ENCODE measurements at regions not wholly inside any gene's neighbourhood (a gene's known extent, or its start where the extent isn't known, plus 50 kb on each side); places are given as distances from the start of the nearest gene placed in this dataset.

GRCh38 chr7:96449094-96449493, 127.2 kb upstream of the SLC25A13 start:
- Histone ChIP-seq H3K9me3 (no peaks in the 10 kb centered on the region), H3K4me3 (no peak overlapping the region), H3K36me3 (no peaks in the 10 kb centered on the region), H3K27ac (no peak overlapping the region), H3K4me1 (no peaks in the 10 kb centered on the region), H3K27me3 (no peaks in the 10 kb centered on the region)
- DNase-seq (no peak), ATAC-seq (no peak)
- intact Hi-C loops (cut with DNase I), result no loop called here
- TF ChIP-seq CTCF (IDR thresholded peaks at IDR 0.05), result no peak

GRCh38 chr7:96447109-96447645, 125.3 kb upstream of the SLC25A13 start:
- Histone ChIP-seq H3K4me3 (no peak overlapping the region), H3K9me3 (no peaks in the 10 kb centered on the region), H3K36me3 (no peaks in the 10 kb centered on the region), H3K4me1 (no peaks in the 10 kb centered on the region), H3K27ac (no peak overlapping the region), H3K27me3 (no peaks in the 10 kb centered on the region)
- DNase-seq (no peak), ATAC-seq (no peak)
- intact Hi-C loops (cut with DNase I), result no loop called here
- no peak for TF ChIP-seq CTCF (IDR thresholded peaks at IDR 0.05)

GRCh38 chr7:96441436-96442084, 119.7 kb upstream of the SLC25A13 start:
- H3K27me3 ChIP-seq, result no peaks in the 10 kb centered on the region
- no peaks in the 10 kb centered on the region for H3K4me1 ChIP-seq
- H3K9me3 ChIP-seq, result no peaks in the 10 kb centered on the region
- no peak for ATAC-seq
- H3K27ac ChIP-seq, result no peak overlapping the region
- H3K36me3 ChIP-seq, result no peaks in the 10 kb centered on the region
- TF ChIP-seq CTCF (IDR thresholded peaks at IDR 0.05), result no peak
- DNase-seq, result no peak
- intact Hi-C loops (cut with DNase I), result no loop called here
- H3K4me3 ChIP-seq, result no peak overlapping the region

- TF ChIP-seq CTCF (IDR thresholded peaks at IDR 0.05), result no peak
Measured at GRCh38 chr7:96440328-96440727, 118.4 kb upstream of the SLC25A13 start.

GRCh38 chr7:96436880-96437279, 115.0 kb upstream of the SLC25A13 start:
- no peak for TF ChIP-seq CTCF (IDR thresholded peaks at IDR 0.05)
- no peaks in the 10 kb centered on the region for H3K36me3 ChIP-seq
- intact Hi-C loops (cut with DNase I), result no loop called here

More at GRCh38 chr7:96440328-96440727, 118.4 kb upstream of the SLC25A13 start:
- ATAC-seq (no peak), DNase-seq (no peak)
- no peaks in the 10 kb centered on the region for H3K36me3 ChIP-seq
- H3K9me3 ChIP-seq, result no peaks in the 10 kb centered on the region
- H3K4me1 ChIP-seq, result no peaks in the 10 kb centered on the region
- H3K27me3 ChIP-seq, result no peaks in the 10 kb centered on the region
- H3K4me3 ChIP-seq, result no peak overlapping the region
- H3K27ac ChIP-seq, result no peak overlapping the region
- intact Hi-C loops (cut with DNase I), result no loop called here

More at GRCh38 chr7:96436880-96437279, 115.0 kb upstream of the SLC25A13 start:
- H3K4me3 ChIP-seq, result no peak overlapping the region
- no peaks in the 10 kb centered on the region for H3K4me1 ChIP-seq
- no peak overlapping the region for H3K27ac ChIP-seq
- H3K9me3 ChIP-seq, result no peaks in the 10 kb centered on the region
- H3K27me3 ChIP-seq, result no peaks in the 10 kb centered on the region
- ATAC-seq (no peak), DNase-seq (no peak)

All from upper lobe of right lung (tissue), 1 donor.